OCI-LY3 (cell line): ENCODE measurements at regions not wholly inside any gene's neighbourhood (a gene's known extent, or its start where the extent isn't known, plus 50 kb on each side); places are given as distances from the start of the nearest gene placed in this dataset.

Source experiments
- CTCF ChIP-seq: fragments of 200-600, 300-600 bp; sonication (generic); IDR thresholded peaks from 2 replicates; pipeline ENCODE4 v1.5.1; 2014; ENCODE audit warnings: antibody characterized with exemption, low read length, low read depth
- EZH2phosphoT487 ChIP-seq: fragments of 200-600 bp; shearing (Covaris generic); IDR thresholded peaks from 2 replicates; pipeline ENCODE4 v1.6.1; 2018; ENCODE audit warnings: antibody characterized with exemption, mixed run types, low read depth

GRCh38 chr4:33407496-33407895, 2687.3 kb downstream of the PCDH7 start:
- TF ChIP-seq CTCF (no peak), EZH2phosphoT487 (no peak)
